NCI-H510A (cell line): ENCODE measurements at regions not wholly inside any gene's neighbourhood (a gene's known extent, or its start where the extent isn't known, plus 50 kb on each side); places are given as distances from the start of the nearest gene placed in this dataset.

Experiments used
- DNase-seq: peaks from one replicate; lab custom pipeline; 2025; lab: John Stamatoyannopoulos, UW

GRCh38 chr7:155360495-155361345, 63.0 kb downstream of the INSIG1 start:
- no peak for DNase-seq

GRCh38 chr7:155361346-155361680, 63.6 kb downstream of the INSIG1 start:
- no peak for DNase-seq

- no peak for DNase-seq
Measured at GRCh38 chr7:155361947-155362346, 64.3 kb downstream of the INSIG1 start.

- no peak for DNase-seq
Measured at GRCh38 chr7:155362380-155363145, 64.9 kb downstream of the INSIG1 start.

GRCh38 chr7:155363146-155363539, 65.5 kb downstream of the INSIG1 start:
- no peak for DNase-seq

GRCh38 chr7:155363852-155364600, 66.3 kb downstream of the INSIG1 start:
- no peak for DNase-seq

- no peak for DNase-seq
Measured at GRCh38 chr7:155365146-155365874, 67.6 kb downstream of the INSIG1 start.

- no peak for DNase-seq
Measured at GRCh38 chr7:155368894-155369600, 71.4 kb downstream of the INSIG1 start.

- DNase-seq: no peak
Measured at GRCh38 chr7:155369766-155370165, 72.1 kb downstream of the INSIG1 start.

GRCh38 chr7:155371331-155371883, 73.7 kb downstream of the INSIG1 start:
- DNase-seq: no peak

- no peak for DNase-seq
Measured at GRCh38 chr7:155371884-155372781, 74.5 kb downstream of the INSIG1 start.

GRCh38 chr7:155372782-155373358, 75.2 kb downstream of the INSIG1 start:
- DNase-seq: no peak

- no peak for DNase-seq
Measured at GRCh38 chr7:155373359-155374273, 75.9 kb downstream of the INSIG1 start.

GRCh38 chr7:155374276-155375252, 76.9 kb downstream of the INSIG1 start:
- no peak for DNase-seq

- no peak for DNase-seq
Measured at GRCh38 chr7:155375337-155376277, 77.9 kb downstream of the INSIG1 start.
